ENCODE measurements at regions not wholly inside any gene's neighbourhood (a gene's known extent, or its start where the extent isn't known, plus 50 kb on each side); places are given as distances from the start of the nearest gene placed in this dataset.

Small RNA genes lying in the stretch of these regions (small RNA-seq; reads per million reads assigned to genes)
- 0 reads per million in 6 experiments for gene RNU6-400P
- 0 reads per million in 6 experiments for gene RNU6-472P
